ENCODE measurements at regions not wholly inside any gene's neighbourhood (a gene's known extent, or its start where the extent isn't known, plus 50 kb on each side); places are given as distances from the start of the nearest gene placed in this dataset.

DNA sequence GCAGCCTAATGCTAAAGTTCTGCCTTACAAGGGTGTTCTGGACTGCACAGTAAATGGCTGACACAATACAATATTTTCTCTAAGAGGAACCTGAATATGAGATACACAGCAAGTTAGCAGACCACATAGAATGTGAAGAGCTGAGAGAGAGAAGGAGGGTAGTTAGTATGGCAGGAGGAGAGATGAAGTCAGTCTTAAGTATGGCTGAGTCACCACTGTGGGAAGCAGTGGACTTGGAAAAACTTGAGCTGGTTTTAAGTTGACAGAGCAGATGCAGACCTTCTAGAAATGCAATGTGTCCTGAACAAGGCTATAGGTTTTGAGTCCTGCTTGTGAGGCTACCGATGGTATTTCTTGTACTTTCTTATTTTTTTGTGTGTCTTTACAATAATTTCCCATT lies 172.5 kb downstream of the SH2D1A start:
- TF ChIP-seq EZH2phosphoT487 (IDR thresholded peaks at IDR 0.05; ENCODE audit: borderline replicate concordance), result no peak
- no peak for TF ChIP-seq CTCF (conservative IDR thresholded peaks at IDR 0.05; ENCODE audit: low read length)
